ENCODE measurements at regions not wholly inside any gene's neighbourhood (a gene's known extent, or its start where the extent isn't known, plus 50 kb on each side); places are given as distances from the start of the nearest gene placed in this dataset.
"Not testable (repeated sequence)": the region's sequence is repeated elsewhere in the genome, so short reads cannot be mapped to it uniquely, and the experiment has no call there.

- 87% methylated on average over 15 of the region's 15 CpGs for WGBS
- TF ChIP-seq CTCF (IDR thresholded peaks at IDR 0.05), result no peak
- no peak for TF ChIP-seq POLR2A (IDR thresholded peaks at IDR 0.05)
- no peak for TF ChIP-seq POLR2AphosphoS5 (IDR thresholded peaks at IDR 0.05)
- Histone ChIP-seq H3K36me3 (no peaks in the 10 kb centered on the region), H3K4me3 (no peak overlapping the region), H3K4me1 (replicated peaks) (no peaks in the 10 kb centered on the region), H3K27me3 (replicated peaks; ENCODE audit: insufficient read depth) (no peaks in the 10 kb centered on the region), H3K9me3 (no peaks in the 10 kb centered on the region), H3K27ac (no peak overlapping the region)
- DNase-seq (ENCODE audit: low spot score), result no peak
- intact Hi-C loops (cut with DNase I), result no loop called here
These were observed 99.1 kb upstream of the RUFY1 start for GRCh38 chr5:179451114-179451827.

GRCh38 chr5:179449950-179450349 lies 100.4 kb upstream of the RUFY1 start:
- WGBS, result 74% methylated on average over 4 of the region's 4 CpGs
- H3K27ac ChIP-seq; H3K36me3 ChIP-seq; intact Hi-C loops (cut with DNase I); H3K4me3 ChIP-seq; DNase-seq (ENCODE audit: low spot score); H3K4me1 ChIP-seq (replicated peaks); H3K9me3 ChIP-seq; H3K27me3 ChIP-seq (replicated peaks; ENCODE audit: insufficient read depth): not testable (repeated sequence)

DNA sequence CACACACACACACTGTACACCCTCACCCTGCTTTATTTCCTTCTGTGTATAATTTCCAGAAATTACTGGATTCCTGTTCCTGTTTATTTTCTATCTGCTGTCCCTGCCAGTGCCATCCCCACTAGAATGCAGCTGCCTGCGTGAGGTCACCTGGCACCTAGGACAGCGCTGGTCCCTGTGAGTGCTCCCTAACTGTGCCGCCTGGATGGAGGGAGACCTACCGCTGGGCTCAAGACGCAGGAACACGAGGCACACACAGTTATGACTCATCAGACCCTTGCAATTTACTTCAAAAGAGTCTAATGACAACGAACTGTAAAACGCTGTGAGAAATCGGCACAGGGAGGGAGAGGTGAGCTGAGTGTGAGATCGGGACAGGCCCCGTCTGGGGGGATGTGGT lies 102.1 kb upstream of the RUFY1 start:
- intact Hi-C loops (cut with DNase I); H3K9me3 ChIP-seq; H3K4me3 ChIP-seq; H3K27ac ChIP-seq; H3K4me1 ChIP-seq (replicated peaks); H3K27me3 ChIP-seq (replicated peaks; ENCODE audit: insufficient read depth); H3K36me3 ChIP-seq; DNase-seq (ENCODE audit: low spot score): not testable (repeated sequence)
- no CpG with 5 or more reads among the region's 11 CpGs for WGBS

GRCh38 chr5:179442289-179442688 lies 97.0 kb upstream of the ADAMTS2 start:
- intact Hi-C loops (cut with DNase I); H3K4me1 ChIP-seq (replicated peaks); H3K4me3 ChIP-seq; DNase-seq (ENCODE audit: low spot score); H3K27ac ChIP-seq; H3K9me3 ChIP-seq; H3K36me3 ChIP-seq; H3K27me3 ChIP-seq (replicated peaks; ENCODE audit: insufficient read depth): not testable (repeated sequence)
- 97% methylated on average over 3 of the region's 3 CpGs for WGBS

DNA sequence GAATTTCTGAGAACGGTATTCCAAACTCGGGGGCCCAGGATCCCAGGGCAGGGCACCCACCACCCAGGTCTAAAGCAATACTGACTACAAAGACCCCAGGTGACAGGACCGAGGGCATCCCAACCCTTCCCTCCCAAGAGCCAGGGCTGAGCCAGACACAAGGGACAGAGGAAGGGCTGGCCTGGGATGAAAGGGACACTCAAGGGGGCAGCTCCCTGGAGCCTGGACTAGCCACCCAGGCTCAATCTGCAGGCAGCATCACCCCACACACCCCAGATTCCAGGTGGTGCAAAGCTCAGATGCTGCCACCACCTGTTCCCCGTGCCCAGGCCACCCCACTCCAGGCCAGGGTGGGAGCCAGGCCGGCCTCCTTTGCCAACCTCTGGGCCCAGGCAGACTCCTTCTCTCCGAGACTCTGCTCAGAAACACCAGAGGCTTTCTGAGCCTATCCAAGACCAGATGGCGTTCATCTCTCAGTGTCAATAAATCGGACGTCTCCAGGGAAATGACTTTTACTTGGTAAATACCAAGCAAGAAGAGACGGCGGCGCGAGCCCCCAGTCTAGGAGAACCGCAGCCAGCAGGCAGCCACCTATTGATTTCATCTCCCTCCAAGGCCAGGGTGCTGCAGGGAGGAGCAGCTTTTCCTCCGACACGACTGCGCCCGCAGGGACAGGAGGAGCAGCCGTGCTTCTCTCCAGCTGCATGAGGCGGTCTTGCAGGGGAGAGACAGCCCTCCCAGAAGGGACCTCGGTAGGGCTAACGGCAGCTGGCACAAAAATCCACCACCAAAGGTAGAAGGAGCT lies 94.1 kb upstream of the ADAMTS2 start:
- 79% methylated on average over 22 of the region's 22 CpGs for WGBS
- H3K36me3 ChIP-seq, result no peaks in the 10 kb centered on the region
- no peak for DNase-seq (ENCODE audit: low spot score)

GRCh38 chr5:179438461-179438860 lies 93.2 kb upstream of the ADAMTS2 start:
- intact Hi-C loops (cut with DNase I), result no loop called here
- Histone ChIP-seq H3K4me1 (replicated peaks) (no peaks in the 10 kb centered on the region), H3K36me3 (no peaks in the 10 kb centered on the region), H3K27ac (no peak overlapping the region), H3K27me3 (replicated peaks; ENCODE audit: insufficient read depth) (peaks cover 5% of the 10 kb centered on the region), H3K9me3 (no peaks in the 10 kb centered on the region), H3K4me3 (no peak overlapping the region)
- TF ChIP-seq POLR2AphosphoS5 (IDR thresholded peaks at IDR 0.05), result no peak
- no peak for TF ChIP-seq POLR2A (IDR thresholded peaks at IDR 0.05)
- TF ChIP-seq CTCF (IDR thresholded peaks at IDR 0.05), result no peak
- WGBS, result 66% methylated on average over 7 of the region's 11 CpGs
- no peak for DNase-seq (ENCODE audit: low spot score)

More for the DNA sequence above, 94.1 kb upstream of the ADAMTS2 start:
- Histone ChIP-seq H3K27ac (no peak overlapping the region), H3K27me3 (replicated peaks; ENCODE audit: insufficient read depth) (peaks cover 5% of the 10 kb centered on the region), H3K9me3 (no peaks in the 10 kb centered on the region), H3K4me3 (no peak overlapping the region), H3K4me1 (replicated peaks) (no peaks in the 10 kb centered on the region)
- TF ChIP-seq POLR2A (IDR thresholded peaks at IDR 0.05) (no peak), POLR2AphosphoS5 (IDR thresholded peaks at IDR 0.05) (no peak), CTCF (IDR thresholded peaks at IDR 0.05) (no peak)
- intact Hi-C loops (cut with DNase I), result no loop called here

Data from prostate gland (tissue), 2 donors.